Psoas muscle (tissue), 7 donors: ENCODE measurements at regions not wholly inside any gene's neighbourhood (a gene's known extent, or its start where the extent isn't known, plus 50 kb on each side); places are given as distances from the start of the nearest gene placed in this dataset.

ENCODE experiments used
- ATAC-seq, 4 donors: fragments of 200-7000 bp; cut with Tn5 transposase; one replicate each; pipeline ENCODE4 v1.9.1; 2020; ENCODE audit warnings: moderate library complexity in 3 of 4, mild to moderate bottlenecking in 2 of 4
- DNase-seq, 2 donors: peaks; one replicate each; pipeline ENCODE4 v3.0.0-alpha.2; 2020
- H3K27ac ChIP-seq: fragments of 200-600 bp; one replicate; pipeline ENCODE4 v1.8.0; 2022
- H3K27me3 ChIP-seq, 3 donors: fragments of 200-600 bp in 1 of 3; one replicate each; pipeline versions ENCODE4 v1.6.1 to v1.8.0; 2013 to 2022; ENCODE audit warnings: low read length in 2 of 3, mild to moderate bottlenecking in 2 of 3, moderate library complexity in 1 of 3; ENCODE audit not compliant: insufficient read depth in 3 of 3
- H3K36me3 ChIP-seq, 2 donors: fragments of 200-600 bp in 1 of 2; one replicate each; pipeline versions ENCODE4 v1.6.1 to v1.8.0; 2013 to 2022; ENCODE audit warnings: low read depth in 1 of 2, mild to moderate bottlenecking in 1 of 2, moderate library complexity in 1 of 2; ENCODE audit not compliant: insufficient read depth in 1 of 2
- H3K4me1 ChIP-seq: fragments of 200-600 bp; one replicate; pipeline ENCODE4 v1.8.0; 2022
- H3K4me3 ChIP-seq: fragments of 200-600 bp; one replicate; pipeline ENCODE4 v1.8.0; 2022; ENCODE audit warnings: mild to moderate bottlenecking
- H3K9me3 ChIP-seq: fragments of 200-600 bp; one replicate; pipeline ENCODE4 v1.8.0; 2022
- WGBS, 3 donors: extraction: QIAGEN DNeasy Blood & Tissue Kit; methylation state at CpG; one replicate each; pipeline versions ENCODE4 v1.1.6 to v1.1.7; 2013; 5-methylcytosine and 5-hydroxymethylcytosine counted together
- intact Hi-C, 2 donors: fragments of 100-400 bp; cut with DNase I; formaldehyde crosslinking; loops; one replicate each; pipeline versions ENCODE4 v1.11.0 to v1.14.2; 2022
- TF ChIP-seq, protein P1 (sequence below): fragments of 200-600 bp; IDR thresholded peaks from one replicate; pipeline ENCODE4 v1.8.0; 2022; ENCODE audit warnings: antibody characterized with exemption
- donor health status: healthy with polysubstance abuse.
- donor health status: DM: no; HTN: no; CAD: no; lungs with moderate emphysema.
- donor health status: Bipolar disorder and iron deficiency.
- donor health status: healthy.
- donor health status: DM: yes; HTN: yes; CAD: no.
- donor health status: DM: no; HTN: no; CAD: no.
- donor health status: DM: yes; HTN: yes; CAD: no.

DNA sequence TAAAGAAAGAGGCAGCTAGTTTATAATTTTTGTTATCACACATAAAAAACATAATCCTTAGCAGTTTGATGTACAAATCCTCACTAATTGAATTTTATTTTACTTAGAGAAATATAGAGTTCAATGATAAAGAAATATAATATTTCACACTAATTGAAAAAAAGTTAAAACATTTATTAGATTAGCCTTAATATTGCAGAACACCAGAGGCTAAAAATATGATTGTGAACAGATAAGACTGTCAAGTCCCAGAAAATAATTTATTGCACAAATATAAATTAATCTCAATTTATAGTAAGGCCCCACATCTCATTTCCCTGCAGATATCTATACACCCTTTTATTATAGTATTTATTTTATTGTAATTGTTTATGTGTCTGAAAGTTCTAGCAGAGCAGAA, 690.8 kb upstream of the PHF14 start:
- Histone ChIP-seq H3K9me3 (peaks cover 4% of the 10 kb centered on the region), H3K27me3 (peaks cover 0 to 2% (median 0%) of the 10 kb centered on the region in 3 donors), H3K4me3 (no peak overlapping the region), H3K36me3 (no peaks in the 10 kb centered on the region), H3K27ac (no peak overlapping the region), H3K4me1 (no peaks in the 10 kb centered on the region)
- intact Hi-C loops = no loop called here
- ATAC-seq (no peak), DNase-seq (no peak)
- TF ChIP-seq, protein P1, sequence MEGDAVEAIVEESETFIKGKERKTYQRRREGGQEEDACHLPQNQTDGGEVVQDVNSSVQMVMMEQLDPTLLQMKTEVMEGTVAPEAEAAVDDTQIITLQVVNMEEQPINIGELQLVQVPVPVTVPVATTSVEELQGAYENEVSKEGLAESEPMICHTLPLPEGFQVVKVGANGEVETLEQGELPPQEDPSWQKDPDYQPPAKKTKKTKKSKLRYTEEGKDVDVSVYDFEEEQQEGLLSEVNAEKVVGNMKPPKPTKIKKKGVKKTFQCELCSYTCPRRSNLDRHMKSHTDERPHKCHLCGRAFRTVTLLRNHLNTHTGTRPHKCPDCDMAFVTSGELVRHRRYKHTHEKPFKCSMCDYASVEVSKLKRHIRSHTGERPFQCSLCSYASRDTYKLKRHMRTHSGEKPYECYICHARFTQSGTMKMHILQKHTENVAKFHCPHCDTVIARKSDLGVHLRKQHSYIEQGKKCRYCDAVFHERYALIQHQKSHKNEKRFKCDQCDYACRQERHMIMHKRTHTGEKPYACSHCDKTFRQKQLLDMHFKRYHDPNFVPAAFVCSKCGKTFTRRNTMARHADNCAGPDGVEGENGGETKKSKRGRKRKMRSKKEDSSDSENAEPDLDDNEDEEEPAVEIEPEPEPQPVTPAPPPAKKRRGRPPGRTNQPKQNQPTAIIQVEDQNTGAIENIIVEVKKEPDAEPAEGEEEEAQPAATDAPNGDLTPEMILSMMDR = no peak

GRCh38 chr7:10284001-10284400, 689.7 kb upstream of the PHF14 start:
- 57 to 67% (median 62%) methylated on average over 1 of the region's 1 CpG for WGBS, 3 donors
- ATAC-seq = no peak

GRCh38 chr7:10299384-10299783, 674.3 kb upstream of the PHF14 start:
- no peak for ATAC-seq
- Histone ChIP-seq H3K27ac (no peak overlapping the region), H3K4me1 (no peaks in the 10 kb centered on the region), H3K4me3 (no peak overlapping the region), H3K27me3 (no peaks in the 10 kb centered on the region), H3K36me3 (no peaks in the 10 kb centered on the region), H3K9me3 (no peaks in the 10 kb centered on the region)
- intact Hi-C loops = no loop called here
- TF ChIP-seq, protein P1 = no peak
- DNase-seq = no peak
- WGBS, 3 donors = 80 to 85% (median 85%) methylated on average over 3 of the region's 3 CpGs

More at GRCh38 chr7:10284001-10284400, 689.7 kb upstream of the PHF14 start:
- TF ChIP-seq, protein P1 = no peak
- H3K27me3 ChIP-seq = peaks cover 0 to 2% (median 0%) of the 10 kb centered on the region in 3 donors
- intact Hi-C loops = no loop called here
- H3K4me1 ChIP-seq = no peaks in the 10 kb centered on the region
- DNase-seq = no peak
- no peak overlapping the region for H3K27ac ChIP-seq
- peaks cover 4% of the 10 kb centered on the region for H3K9me3 ChIP-seq
- H3K4me3 ChIP-seq = no peak overlapping the region
- no peaks in the 10 kb centered on the region for H3K36me3 ChIP-seq

DNA sequence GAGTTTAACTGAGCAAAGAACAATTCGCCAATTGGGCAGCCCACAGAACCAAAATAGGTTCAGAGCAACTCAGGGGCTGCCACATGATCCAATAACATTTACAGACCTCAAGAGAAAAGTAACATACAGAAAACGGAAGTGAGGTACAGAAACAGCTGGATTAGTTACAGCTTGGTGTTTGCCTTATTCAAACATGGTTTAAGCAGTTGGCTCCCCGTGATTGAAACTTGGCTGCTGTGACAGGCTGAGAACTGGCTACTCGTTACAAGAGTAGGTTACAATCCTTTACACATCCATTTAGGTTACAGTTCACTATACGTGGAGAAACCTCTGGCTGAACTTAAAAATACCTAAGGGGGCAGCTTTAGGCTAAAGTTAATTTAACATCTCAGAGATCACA, 673.1 kb upstream of the PHF14 start:
- no peak for ATAC-seq

GRCh38 chr7:10308276-10308675, 665.4 kb upstream of the PHF14 start:
- Histone ChIP-seq H3K27ac (no peak overlapping the region), H3K36me3 (no peaks in the 10 kb centered on the region), H3K4me1 (no peaks in the 10 kb centered on the region), H3K9me3 (no peaks in the 10 kb centered on the region), H3K27me3 (no peaks in the 10 kb centered on the region), H3K4me3 (no peak overlapping the region)
- TF ChIP-seq, protein P1 = no peak
- ATAC-seq = no peak
- intact Hi-C loops = no loop called here
- DNase-seq = no peak

More for the DNA sequence above, 673.1 kb upstream of the PHF14 start:
- no peak for DNase-seq
- H3K27me3 ChIP-seq = no peaks in the 10 kb centered on the region
- no peaks in the 10 kb centered on the region for H3K4me1 ChIP-seq
- TF ChIP-seq, protein P1 = no peak
- no peak overlapping the region for H3K27ac ChIP-seq
- H3K4me3 ChIP-seq = no peak overlapping the region
- intact Hi-C loops = no loop called here
- no peaks in the 10 kb centered on the region for H3K9me3 ChIP-seq
- WGBS, 3 donors = 10 to 19% (median 12%) methylated on average over 5 of the region's 5 CpGs
- no peaks in the 10 kb centered on the region for H3K36me3 ChIP-seq
